IMR-90 (cell line): ENCODE measurements at regions not wholly inside any gene's neighbourhood (a gene's known extent, or its start where the extent isn't known, plus 50 kb on each side); places are given as distances from the start of the nearest gene placed in this dataset.

Source experiments
- ATAC-seq: fragments of 200-7000 bp; cut with Tn5 transposase; 2 replicates; pipeline ENCODE4 v1.9.1; 2020; ENCODE audit warnings: low read depth, mild to moderate bottlenecking, moderate library complexity
- BruUV-seq: library from RNA; stranded (reverse); fragments of 400-500 nt; replicated peaks from 2 replicates; lab custom pipeline; 2021; lab: Mats Ljungman, UMichigan
- CTCF ChIA-PET: fragments of 300-600 bp; formaldehyde crosslinking; extraction: SDS; loops from one replicate; lab custom pipeline; 2021; ENCODE audit warnings: antibody characterized with exemption; lab: Yijun Ruan, JAX
- POLR2A ChIA-PET: fragments of 300-600 bp; sonication (Branson Sonifier 250); formaldehyde crosslinking; loops from one replicate; lab custom pipeline; 2022; ENCODE audit warnings: antibody characterized with exemption; ENCODE audit not compliant: unreplicated experiment; lab: Charles Lee
- DNase-seq: peaks from one replicate; pipeline ENCODE4 v3.0.0; 2013
- H2AFZ ChIP-seq: replicated peaks from 2 replicates; pipeline ENCODE3; 2013; ENCODE audit warnings: low read length, mild to moderate bottlenecking; ENCODE audit not compliant: poor library complexity
- H2AK5ac ChIP-seq: 2 replicates; pipeline ENCODE4 v1.6.1; 2013; ENCODE audit warnings: low read depth, low read length, inconsistent platforms
- H2AK9ac ChIP-seq: replicated peaks from 2 replicates; pipeline ENCODE3; 2013; ENCODE audit warnings: mild to moderate bottlenecking, low read depth, low read length, moderate library complexity; ENCODE audit not compliant: poor library complexity
- H2BK120ac ChIP-seq: 2 replicates; pipeline ENCODE4 v1.6.1; 2013; ENCODE audit warnings: low read depth, low read length, inconsistent platforms
- H2BK15ac ChIP-seq: 3 replicates; pipeline ENCODE4 v1.6.1; 2013; ENCODE audit warnings: low read depth, low read length, inconsistent platforms
- H2BK20ac ChIP-seq: 2 replicates; pipeline ENCODE4 v1.6.1; 2013; ENCODE audit warnings: low read depth, mild to moderate bottlenecking, inconsistent platforms, low read length, moderate library complexity
- H2BK5ac ChIP-seq: 2 replicates; pipeline ENCODE4 v1.6.1; 2013; ENCODE audit warnings: mild to moderate bottlenecking, low read depth, low read length, inconsistent platforms; ENCODE audit not compliant: poor library complexity, severe bottlenecking
- H3K14ac ChIP-seq: replicated peaks from 2 replicates; pipeline ENCODE4 v1.6.1; 2013; ENCODE audit warnings: low read depth, low read length, inconsistent platforms
- H3K18ac ChIP-seq: 2 replicates; pipeline ENCODE4 v1.6.1; 2013; ENCODE audit warnings: low read depth, low read length, control low read depth
- H3K23ac ChIP-seq: 2 replicates; pipeline ENCODE4 v1.6.1; 2013; ENCODE audit warnings: low read depth, low read length, inconsistent platforms
- H3K27ac ChIP-seq: 2 replicates; pipeline ENCODE4 v1.5.1; 2013; ENCODE audit warnings: mild to moderate bottlenecking, control low read depth, low read length; ENCODE audit not compliant: insufficient read depth
- H3K27me3 ChIP-seq: 2 replicates; pipeline ENCODE4 v1.6.1; 2013; ENCODE audit warnings: low read length; ENCODE audit not compliant: control insufficient read depth, insufficient read depth
- H3K36me3 ChIP-seq: 2 replicates; pipeline ENCODE4 v1.6.1; 2013; ENCODE audit warnings: low read length, mixed read lengths; ENCODE audit not compliant: control insufficient read depth, insufficient read depth
- H3K4ac ChIP-seq: 2 replicates; pipeline ENCODE4 v1.6.1; 2013; ENCODE audit warnings: low read depth, low read length, inconsistent platforms
- H3K4me1 ChIP-seq: 2 replicates; pipeline ENCODE4 v1.6.1; 2013; ENCODE audit warnings: low read length, mixed read lengths; ENCODE audit not compliant: control insufficient read depth, insufficient read depth
- H3K4me2 ChIP-seq: 2 replicates; pipeline ENCODE4 v1.6.1; 2013; ENCODE audit warnings: low read depth, mild to moderate bottlenecking, control low read depth, low read length, moderate library complexity
- H3K4me3 ChIP-seq: 2 replicates; pipeline ENCODE4 v1.5.1; 2013; ENCODE audit warnings: low read depth, mild to moderate bottlenecking, control low read depth, low read length, moderate library complexity; ENCODE audit not compliant: insufficient read depth
- H3K56ac ChIP-seq: 2 replicates; pipeline ENCODE4 v1.6.1; 2013; ENCODE audit warnings: low read length, inconsistent platforms; ENCODE audit not compliant: insufficient read depth; ENCODE audit errors: extremely low read depth
- H3K79me1 ChIP-seq, 2 experiments: 2 replicates each; pipeline ENCODE4 v1.6.1; 2013; ENCODE audit warnings: low read length in 2 of 2, inconsistent platforms in 1 of 2, low read depth in 1 of 2
- H3K9ac ChIP-seq: 2 replicates; pipeline ENCODE4 v1.6.1; 2013; ENCODE audit warnings: low read depth, low read length, control low read depth
- H3K9me1 ChIP-seq: 2 replicates; pipeline ENCODE4 v1.6.1; 2013; ENCODE audit warnings: low read length, inconsistent platforms; ENCODE audit not compliant: insufficient read depth
- H3K9me3 ChIP-seq: 2 replicates; pipeline ENCODE4 v1.6.1; 2013; ENCODE audit warnings: low read length; ENCODE audit not compliant: control insufficient read depth, insufficient read depth
- H4K20me1 ChIP-seq: 2 replicates; pipeline ENCODE4 v1.6.1; 2013; ENCODE audit warnings: low read length, inconsistent platforms; ENCODE audit not compliant: insufficient read depth
- H4K5ac ChIP-seq: 2 replicates; pipeline ENCODE4 v1.6.1; 2013; ENCODE audit warnings: mild to moderate bottlenecking, low read depth, low read length, control low read depth
- H4K8ac ChIP-seq, 2 experiments: 2 replicates each; pipeline ENCODE4 v1.6.1; 2013; ENCODE audit warnings: low read depth in 2 of 2, low read length in 2 of 2, control low read depth in 1 of 2, inconsistent platforms in 1 of 2
- H4K91ac ChIP-seq: 2 replicates; pipeline ENCODE4 v1.6.1; 2013; ENCODE audit warnings: low read depth, low read length, inconsistent platforms; ENCODE audit not compliant: insufficient read depth
- CEBPB ChIP-seq: IDR thresholded peaks from 2 replicates; pipeline ENCODE4 v1.6.1; 2012; ENCODE audit warnings: low read depth, low read length, improper control_type of control experiment
- CHD1 ChIP-seq: IDR thresholded peaks from 2 replicates; pipeline ENCODE4 v1.6.1; 2012; ENCODE audit warnings: low read depth, low read length, improper control_type of control experiment
- CTCF ChIP-seq: conservative IDR thresholded peaks from 2 replicates; pipeline ENCODE4 v1.5.1; 2012; ENCODE audit warnings: mild to moderate bottlenecking, low read depth, low read length, improper control_type of control experiment
- ELK1 ChIP-seq: fragments of 150-350 bp; IDR thresholded peaks from 2 replicates; pipeline ENCODE4 v1.6.1; 2016; ENCODE audit warnings: low read depth, mild to moderate bottlenecking, low read length, moderate library complexity, borderline replicate concordance
- FOS ChIP-seq: fragments of 150-350 bp; IDR thresholded peaks from 2 replicates; pipeline ENCODE4 v1.6.1; 2016; ENCODE audit warnings: low read depth, low read length
- MAFK ChIP-seq: IDR thresholded peaks from 2 replicates; pipeline ENCODE4 v1.6.1; 2012; ENCODE audit warnings: low read depth, low read length, improper control_type of control experiment
- MAZ ChIP-seq: IDR thresholded peaks from 2 replicates; pipeline ENCODE4 v1.6.1; 2012; ENCODE audit warnings: low read depth, mild to moderate bottlenecking, low read length, improper control_type of control experiment, moderate library complexity, borderline replicate concordance
- NFE2L2 ChIP-seq: fragments of 150-350 bp; IDR thresholded peaks from 2 replicates; pipeline ENCODE4 v1.6.1; 2016; ENCODE audit warnings: low read depth, mild to moderate bottlenecking, low read length
- POLR2A ChIP-seq: IDR thresholded peaks from 2 replicates; pipeline ENCODE4 v1.6.1; 2012; ENCODE audit warnings: mild to moderate bottlenecking, low read depth, low read length
- RAD21 ChIP-seq: IDR thresholded peaks from 2 replicates; pipeline ENCODE4 v1.6.1; 2012; ENCODE audit warnings: low read length, improper control_type of control experiment
- RCOR1 ChIP-seq: IDR thresholded peaks from 2 replicates; pipeline ENCODE4 v1.6.1; 2012; ENCODE audit warnings: mild to moderate bottlenecking, low read length, improper control_type of control experiment; ENCODE audit not compliant: insufficient replicate concordance
- RFX5 ChIP-seq: IDR thresholded peaks from 2 replicates; pipeline ENCODE4 v1.8.0; 2012; ENCODE audit warnings: low read depth, mild to moderate bottlenecking, low read length, moderate library complexity
- SMC3 ChIP-seq: fragments of 150-350 bp; IDR thresholded peaks from 2 replicates; pipeline ENCODE4 v1.6.1; 2016; ENCODE audit warnings: low read depth, mild to moderate bottlenecking, antibody characterized with exemption, low read length, moderate library complexity
- USF2 ChIP-seq: fragments of 150-350 bp; IDR thresholded peaks from 2 replicates; pipeline ENCODE4 v1.6.1; 2017; ENCODE audit warnings: mild to moderate bottlenecking, antibody characterized with exemption, low read length, low read depth
- WGBS, 2 experiments: methylation state at CpG; one replicate each; pipeline versions ENCODE4 v1.1.5 to v1.1.7; 2013; ENCODE audit warnings: missing lambda C conversion rate in 2 of 2; ENCODE audit not compliant: insufficient read length in 1 of 2; ENCODE audit errors: extremely low coverage in 2 of 2; 5-methylcytosine and 5-hydroxymethylcytosine counted together
- dilution Hi-C: fragments of 300-500 bp; cut with HindIII; formaldehyde crosslinking; loops from one replicate; pipeline ENCODE4 v1.14.3; 2018; ENCODE audit warnings: low sequenced_read_pairs; ENCODE audit not compliant: unreplicated experiment
- in situ Hi-C: fragments of 300-500 bp; cut with MboI; formaldehyde crosslinking; loops from 3 replicates; pipeline ENCODE4 v1.14.3; 2019; ENCODE audit warnings: low sequenced_read_pairs, inconsistent platforms, mixed read lengths
- intact Hi-C: fragments of 100-400 bp; cut with micrococcal nuclease; formaldehyde crosslinking; loops from 2 replicates; pipeline ENCODE4 v1.10.0; 2022

GRCh38 chr3:157807280-157807679 lies 298.9 kb downstream of the SHOX2 start:
- H2AFZ ChIP-seq, result no peak overlapping the region
- H2AK9ac ChIP-seq, result no peak overlapping the region
- H4K5ac ChIP-seq, result no peak overlapping the region
- no peak overlapping the region for H3K27ac ChIP-seq
- H3K4me1 ChIP-seq, result peaks cover 2% of the 10 kb centered on the region; the same call in 1 of the 2 replicates
- no peaks in the 10 kb centered on the region for H3K79me1 ChIP-seq
- H3K9me1 ChIP-seq, result no peaks in the 10 kb centered on the region
- H4K8ac ChIP-seq, result no peak overlapping the region
- BruUV-seq, result no TSS peak
- H3K56ac ChIP-seq, result no peak overlapping the region
- no peak overlapping the region for H2AK5ac ChIP-seq
- ChIA-PET POLR2A (interaction anchor here (0.6 kb wide), 1 partner anchor 23 kb away, joined by 3 read pairs; no protein-coding TSS in a partner anchor), CTCF (no interaction called here)
- in situ Hi-C loops (no loop called here), intact Hi-C loops (no loop called here), dilution Hi-C loops (no loop called here)
- H3K23ac ChIP-seq, result no peak overlapping the region
- no peak overlapping the region for H2BK120ac ChIP-seq
- no peak overlapping the region for H2BK5ac ChIP-seq
- no peak overlapping the region for H3K4me2 ChIP-seq
- peak; percentile 33 for DNase-seq
- TF ChIP-seq CTCF, result no peak
- no peak for TF ChIP-seq RFX5
- TF ChIP-seq CHD1, result no peak
- no peak for TF ChIP-seq CEBPB
- TF ChIP-seq RAD21, result no peak
- no peak for TF ChIP-seq NFE2L2
- no peak for TF ChIP-seq USF2
- TF ChIP-seq MAZ, result no peak
- TF ChIP-seq ELK1, result no peak
- TF ChIP-seq FOS, result no peak
- TF ChIP-seq POLR2A, result no peak
- TF ChIP-seq MAFK, result no peak
- TF ChIP-seq SMC3, result no peak
- no peak for TF ChIP-seq RCOR1
- H3K14ac ChIP-seq, result no peak overlapping the region
- no peak overlapping the region for H4K91ac ChIP-seq
- H3K9me3 ChIP-seq, result no peaks in the 10 kb centered on the region
- no CpG with 5 or more reads among the region's 3 CpGs for WGBS, 2 experiments
- no peak overlapping the region for H3K4ac ChIP-seq
- no peak overlapping the region for H3K9ac ChIP-seq
- no peaks in the 10 kb centered on the region for H3K27me3 ChIP-seq
- no peak overlapping the region for H2BK15ac ChIP-seq
- H3K18ac ChIP-seq, result no peak overlapping the region
- no peak overlapping the region for H2BK20ac ChIP-seq
- ATAC-seq, result peak; percentile 40; the same call in 1 of the 2 replicates
- no peak overlapping the region for H3K4me3 ChIP-seq
- no peaks in the 10 kb centered on the region for H4K20me1 ChIP-seq
- no peaks in the 10 kb centered on the region for H3K36me3 ChIP-seq
